ENCODE measurements at regions not wholly inside any gene's neighbourhood (a gene's known extent, or its start where the extent isn't known, plus 50 kb on each side); places are given as distances from the start of the nearest gene placed in this dataset.

DNA sequence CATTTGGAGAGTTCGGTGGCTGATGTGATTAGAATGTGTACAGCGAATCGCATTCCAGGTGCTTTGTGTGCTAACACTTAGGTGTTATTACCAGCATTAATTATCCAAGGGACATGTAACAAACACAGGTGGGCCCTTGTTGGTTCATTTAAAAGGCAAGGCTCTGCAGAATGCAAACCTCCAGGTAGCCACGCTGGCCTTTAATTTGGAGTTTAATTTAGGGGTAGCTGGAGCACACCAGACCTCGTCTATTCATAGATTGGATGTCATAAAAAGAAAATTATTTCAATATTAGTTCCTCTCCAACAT, 191.1 kb downstream of the MAT2B start:
- TF ChIP-seq CTCF (optimal IDR thresholded peaks at IDR 0.05 in 1 of 3, IDR thresholded peaks at IDR 0.05 in 1 of 3, conservative IDR thresholded peaks at IDR 0.05 in 1 of 3; ENCODE audit: extremely low read depth in 1 of 3, insufficient read depth in 2 of 3, low read length in 3 of 3) (no peak), EZH2 (IDR thresholded peaks at IDR 0.05; ENCODE audit: low read length) (no peak)

Data from keratinocyte (primary cell).